Spleen (tissue), 11 donors: ENCODE measurements at regions not wholly inside any gene's neighbourhood (a gene's known extent, or its start where the extent isn't known, plus 50 kb on each side); places are given as distances from the start of the nearest gene placed in this dataset.

ENCODE experiments used
- DNase-seq: peaks from one replicate; pipeline ENCODE4 v3.0.0-alpha.2; 2020
- H3K27ac ChIP-seq, 8 donors: fragments of 200-600 bp; sonication (generic) in 7 of 8; 1 replicate in 4 of 8; 2 replicates in 4 of 8; pipeline versions ENCODE4 v1.5.0 to v1.8.0; 2016 to 2021; ENCODE audit warnings: inconsistent platforms in 4 of 8, mild to moderate bottlenecking in 4 of 8, moderate library complexity in 1 of 8
- H3K27me3 ChIP-seq, 7 donors: fragments of 200-600 bp; sonication (generic) in 6 of 7; replicated peaks in 1 of 7; 1 replicate in 4 of 7; 2 replicates in 3 of 7; pipeline versions ENCODE4 v1.5.0 to v1.8.0; 2016 to 2021; ENCODE audit warnings: inconsistent platforms in 3 of 7, mild to moderate bottlenecking in 1 of 7
- H3K36me3 ChIP-seq, 6 donors: fragments of 200-600 bp; sonication (generic) in 5 of 6; 1 replicate in 4 of 6; 2 replicates in 2 of 6; pipeline versions ENCODE4 v1.5.0 to v1.8.0; 2016 to 2021; ENCODE audit warnings: inconsistent platforms in 2 of 6
- H3K4me1 ChIP-seq, 6 donors: fragments of 200-600 bp; sonication (generic) in 5 of 6; 1 replicate in 3 of 6; 2 replicates in 3 of 6; pipeline versions ENCODE4 v1.5.0 to v1.8.0; 2016 to 2021; ENCODE audit warnings: inconsistent platforms in 3 of 6
- H3K4me3 ChIP-seq, 8 donors: fragments of 200-600 bp; sonication (generic) in 7 of 8; 1 replicate in 4 of 8; 2 replicates in 4 of 8; pipeline versions ENCODE4 v1.5.0 to v1.8.0; 2016 to 2021; ENCODE audit warnings: inconsistent platforms in 4 of 8, mild to moderate bottlenecking in 4 of 8, moderate library complexity in 2 of 8
- H3K9me3 ChIP-seq, 8 donors: fragments of 200-600 bp; sonication (generic) in 7 of 8; 1 replicate in 4 of 8; 2 replicates in 4 of 8; pipeline versions ENCODE4 v1.5.0 to v1.8.0; 2016 to 2021; ENCODE audit warnings: inconsistent platforms in 4 of 8
- CTCF ChIP-seq, 11 experiments: fragments of 200-600 bp in 7 of 11; fragments of 450-650 bp in 4 of 11; sonication (generic) in 4 of 11; IDR thresholded peaks in 8 of 11; conservative IDR thresholded peaks in 3 of 11; 1 replicate in 7 of 11; 2 replicates in 4 of 11; pipeline versions ENCODE4 v1.4.0 to v1.8.0; 2016 to 2021; ENCODE audit warnings: antibody characterized with exemption in 11 of 11, inconsistent platforms in 4 of 11, mild to moderate bottlenecking in 1 of 11
- POLR2A ChIP-seq, 3 donors: fragments of 450-650 bp; IDR thresholded peaks; one replicate each; pipeline ENCODE4 v1.5.1; 2017; ENCODE audit warnings: antibody characterized with exemption in 3 of 3, mild to moderate bottlenecking in 1 of 3
- POLR2AphosphoS5 ChIP-seq, 3 donors: sonication (generic); formaldehyde crosslinking; IDR thresholded peaks; one replicate each; pipeline ENCODE4 v1.5.1; 2017; ENCODE audit warnings: antibody characterized with exemption in 3 of 3
- WGBS, 5 donors: extraction: QIAGEN DNeasy Blood & Tissue Kit in 3 of 5; methylation state at CpG; one replicate each; pipeline versions ENCODE4 v1.1.5 to v1.1.7; 2013 to 2018; 5-methylcytosine and 5-hydroxymethylcytosine counted together
- intact Hi-C: fragments of 100-400 bp; cut with DNase I; formaldehyde crosslinking; loops from one replicate; pipeline ENCODE4 v1.15.0; 2023; ENCODE audit warnings: low total_unique reads
- donor health status: healthy with polysubstance abuse.
- donor health status: DM: no; HTN: no; CAD: no; lungs with moderate emphysema.
- donor health status: DM: no; HTN: no; CAD: no.
- donor health status: Bipolar disorder and iron deficiency.
- donor health status: healthy.
- donor health status: DM: no; HTN: no; CAD: no.
- donor health status: DM: yes; HTN: yes; CAD: no.

GRCh38 chr14:37663498-37663897 lies 68.1 kb downstream of the TTC6 start:
- Histone ChIP-seq H3K27ac (no peak overlapping the region), H3K27me3 (no peaks in the 10 kb centered on the region), H3K4me3 (no peak overlapping the region), H3K9me3 (peaks cover 0 to 58% (median 33%) of the 10 kb centered on the region in 8 donors), H3K4me1 (no peaks in the 10 kb centered on the region), H3K36me3 (no peaks in the 10 kb centered on the region)
- no peak for DNase-seq
- TF ChIP-seq CTCF (IDR thresholded peaks at IDR 0.05 in 8 of 11, conservative IDR thresholded peaks at IDR 0.05 in 3 of 11): no peak
- no peak for TF ChIP-seq POLR2A (IDR thresholded peaks at IDR 0.05)
- no peak for TF ChIP-seq POLR2AphosphoS5 (IDR thresholded peaks at IDR 0.05)
- intact Hi-C loops: no loop called here

GRCh38 chr14:37665479-37665878 lies 70.0 kb downstream of the TTC6 start:
- Histone ChIP-seq H3K36me3 (no peaks in the 10 kb centered on the region), H3K27me3 (no peaks in the 10 kb centered on the region), H3K4me3 (no peak overlapping the region), H3K9me3 (peaks cover 0 to 38% (median 18%) of the 10 kb centered on the region in 8 donors), H3K4me1 (no peaks in the 10 kb centered on the region), H3K27ac (no peak overlapping the region)
- 82 to 92% (median 85%) methylated on average over 4 of the region's 4 CpGs for WGBS, 5 donors
- intact Hi-C loops: no loop called here
- no peak for DNase-seq
- TF ChIP-seq CTCF (IDR thresholded peaks at IDR 0.05 in 8 of 11, conservative IDR thresholded peaks at IDR 0.05 in 3 of 11): no peak
- no peak for TF ChIP-seq POLR2A (IDR thresholded peaks at IDR 0.05)
- no peak for TF ChIP-seq POLR2AphosphoS5 (IDR thresholded peaks at IDR 0.05)

- intact Hi-C loops: no loop called here
- H3K27me3 ChIP-seq: no peaks in the 10 kb centered on the region
- H3K27ac ChIP-seq: no peak overlapping the region
- no peak for DNase-seq
- H3K36me3 ChIP-seq: no peaks in the 10 kb centered on the region
- no peaks in the 10 kb centered on the region for H3K4me1 ChIP-seq
- peaks cover 0 to 34% (median 14%) of the 10 kb centered on the region in 8 donors for H3K9me3 ChIP-seq
- TF ChIP-seq POLR2A (IDR thresholded peaks at IDR 0.05) (no peak), POLR2AphosphoS5 (IDR thresholded peaks at IDR 0.05) (no peak)
- 66 to 83% (median 71%) methylated on average over 1 of the region's 1 CpG for WGBS, 5 donors
- H3K4me3 ChIP-seq: no peak overlapping the region
Observed at GRCh38 chr14:37665951-37666350, 70.5 kb downstream of the TTC6 start.

- Histone ChIP-seq H3K9me3 (peaks cover 0 to 11% (median 0%) of the 10 kb centered on the region in 8 donors), H3K36me3 (no peaks in the 10 kb centered on the region), H3K27ac (no peak overlapping the region), H3K27me3 (no peaks in the 10 kb centered on the region), H3K4me1 (no peaks in the 10 kb centered on the region), H3K4me3 (no peak overlapping the region)
- TF ChIP-seq POLR2AphosphoS5 (IDR thresholded peaks at IDR 0.05) (no peak), CTCF (IDR thresholded peaks at IDR 0.05 in 8 of 11, conservative IDR thresholded peaks at IDR 0.05 in 3 of 11) (no peak), POLR2A (IDR thresholded peaks at IDR 0.05) (no peak)
- no peak for DNase-seq
- intact Hi-C loops: no loop called here
- WGBS, 5 donors: 52 to 70% (median 58%) methylated on average over 1 of the region's 1 CpG
Observed at GRCh38 chr14:37668646-37669045, 73.2 kb downstream of the TTC6 start.

- intact Hi-C loops: no loop called here
- DNase-seq: no peak
- H3K4me1 ChIP-seq: no peaks in the 10 kb centered on the region
- 58 to 69% (median 60%) methylated on average over 3 of the region's 3 CpGs for WGBS, 5 donors
- TF ChIP-seq POLR2A (IDR thresholded peaks at IDR 0.05) (no peak), POLR2AphosphoS5 (IDR thresholded peaks at IDR 0.05) (no peak), CTCF (IDR thresholded peaks at IDR 0.05 in 8 of 11, conservative IDR thresholded peaks at IDR 0.05 in 3 of 11) (no peak)
- H3K4me3 ChIP-seq: no peak overlapping the region
- no peak overlapping the region for H3K27ac ChIP-seq
- H3K9me3 ChIP-seq: peaks cover 0 to 11% (median 0%) of the 10 kb centered on the region in 8 donors
- H3K36me3 ChIP-seq: no peaks in the 10 kb centered on the region
- no peaks in the 10 kb centered on the region for H3K27me3 ChIP-seq
Observed at GRCh38 chr14:37669242-37669641, 73.8 kb downstream of the TTC6 start.
